Endothelial cell of umbilical vein (primary cell): ENCODE measurements at regions not wholly inside any gene's neighbourhood (a gene's known extent, or its start where the extent isn't known, plus 50 kb on each side); places are given as distances from the start of the nearest gene placed in this dataset.

Experiments
- EZH2 ChIP-seq: IDR thresholded peaks from 2 replicates; pipeline ENCODE4 v1.6.1; 2012; ENCODE audit warnings: borderline replicate concordance, low read depth, mild to moderate bottlenecking, moderate library complexity, low read length, inconsistent platforms; ENCODE audit not compliant: severe bottlenecking
- POLR2A ChIP-seq: IDR thresholded peaks from 2 replicates; pipeline ENCODE4 v1.6.1; 2012; ENCODE audit warnings: low read depth, mild to moderate bottlenecking, control low read depth, low read length
- TF ChIP-seq, protein P1 (sequence below), 2 donors: IDR thresholded peaks; 1 replicate in 1 of 2; 2 replicates in 1 of 2; pipeline ENCODE4 v1.5.1; 2011; ENCODE audit warnings: low read length in 2 of 2, mild to moderate bottlenecking in 2 of 2, moderate library complexity in 2 of 2, control low read depth in 1 of 2, inconsistent platforms in 1 of 2, low read depth in 1 of 2; ENCODE audit not compliant: insufficient read depth in 1 of 2; ENCODE audit errors: extremely low read depth in 1 of 2

DNA sequence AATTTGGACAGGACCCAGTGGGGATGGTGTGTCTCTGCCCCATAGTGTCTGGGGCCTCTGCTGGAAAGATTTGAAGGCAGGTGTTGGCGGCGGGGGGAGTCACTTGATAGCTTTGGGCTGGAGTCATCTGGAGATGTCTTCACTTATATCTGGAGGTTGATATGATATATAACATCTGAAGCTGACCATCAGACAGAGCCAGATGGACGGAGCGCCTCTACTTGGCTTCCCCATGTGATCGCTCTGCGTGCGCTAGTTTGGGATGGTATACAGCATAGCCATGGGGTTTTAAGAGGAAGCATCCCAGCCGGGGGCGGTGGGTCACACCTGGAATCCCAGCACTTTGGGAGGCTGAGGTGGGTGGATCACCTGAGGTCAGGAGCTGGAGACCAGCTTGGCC, 130.7 kb upstream of the NLRP1 start:
- TF ChIP-seq POLR2A: no peak
- no peak for TF ChIP-seq EZH2
- TF ChIP-seq, protein P1, sequence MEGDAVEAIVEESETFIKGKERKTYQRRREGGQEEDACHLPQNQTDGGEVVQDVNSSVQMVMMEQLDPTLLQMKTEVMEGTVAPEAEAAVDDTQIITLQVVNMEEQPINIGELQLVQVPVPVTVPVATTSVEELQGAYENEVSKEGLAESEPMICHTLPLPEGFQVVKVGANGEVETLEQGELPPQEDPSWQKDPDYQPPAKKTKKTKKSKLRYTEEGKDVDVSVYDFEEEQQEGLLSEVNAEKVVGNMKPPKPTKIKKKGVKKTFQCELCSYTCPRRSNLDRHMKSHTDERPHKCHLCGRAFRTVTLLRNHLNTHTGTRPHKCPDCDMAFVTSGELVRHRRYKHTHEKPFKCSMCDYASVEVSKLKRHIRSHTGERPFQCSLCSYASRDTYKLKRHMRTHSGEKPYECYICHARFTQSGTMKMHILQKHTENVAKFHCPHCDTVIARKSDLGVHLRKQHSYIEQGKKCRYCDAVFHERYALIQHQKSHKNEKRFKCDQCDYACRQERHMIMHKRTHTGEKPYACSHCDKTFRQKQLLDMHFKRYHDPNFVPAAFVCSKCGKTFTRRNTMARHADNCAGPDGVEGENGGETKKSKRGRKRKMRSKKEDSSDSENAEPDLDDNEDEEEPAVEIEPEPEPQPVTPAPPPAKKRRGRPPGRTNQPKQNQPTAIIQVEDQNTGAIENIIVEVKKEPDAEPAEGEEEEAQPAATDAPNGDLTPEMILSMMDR (IDR thresholded peaks at IDR 0.05; ENCODE audit: extremely low read depth in 1 of 2, insufficient read depth in 1 of 2, low read depth in 1 of 2, low read length in 2 of 2): no peak
